ENCODE measurements at regions not wholly inside any gene's neighbourhood (a gene's known extent, or its start where the extent isn't known, plus 50 kb on each side); places are given as distances from the start of the nearest gene placed in this dataset.
"Not testable (repeated sequence)": the region's sequence is repeated elsewhere in the genome, so short reads cannot be mapped to it uniquely, and the experiment has no call there.

- H3K4me3 ChIP-seq (ENCODE audit: low read length in 2 of 2), result no peak overlapping the region
- no peak overlapping the region for H3K27ac Mint-ChIP-seq
- CTCF ChIA-PET (ENCODE audit: partially characterized antibody), result no interaction called here
- H3K27me3 ChIP-seq (ENCODE audit: insufficient read depth, low read length), result no peaks in the 10 kb centered on the region
- no peaks in the 10 kb centered on the region for H3K36me3 Mint-ChIP-seq
- no peak overlapping the region for H3K27ac ChIP-seq (ENCODE audit: low read depth, low read length)
- intact Hi-C loops (cut with micrococcal nuclease), result no loop called here
- H3K4me3 Mint-ChIP-seq, result no peak overlapping the region
- no peaks in the 10 kb centered on the region for H3K9me3 ChIP-seq (ENCODE audit: control insufficient read depth in 1 of 2, low read length in 2 of 2)
- POLR2A ChIA-PET (ENCODE audit: partially characterized antibody), result interaction anchor here (0.8 kb wide), 1 partner anchor 11 kb away, joined by 3 read pairs; no protein-coding TSS in a partner anchor
- peaks cover 0 to 5% (median 0%) of the 10 kb centered on the region in 8 donors for H3K9me3 Mint-ChIP-seq
- no peaks in the 10 kb centered on the region for H3K4me1 Mint-ChIP-seq
- H3K36me3 ChIP-seq (ENCODE audit: insufficient read depth, low read length), result no peaks in the 10 kb centered on the region
- DNase-seq, result no peak
- H3K27me3 Mint-ChIP-seq, result peaks cover 3 to 13% of the 10 kb centered on the region in 2 donors
- H3K4me1 ChIP-seq (ENCODE audit: insufficient read depth, low read length), result no peaks in the 10 kb centered on the region
These were observed 64.3 kb upstream of the TINAGL1 start for GRCh38 chr1:31511848-31512615.

GRCh38 chr1:31514117-31514516 lies 62.2 kb upstream of the TINAGL1 start:
- no peak overlapping the region for H3K27ac ChIP-seq (ENCODE audit: low read depth, low read length)
- Mint-ChIP-seq H3K9me3 (peaks cover 0 to 5% (median 0%) of the 10 kb centered on the region in 8 donors), H3K27ac (no peak overlapping the region), H3K27me3 (peaks cover 3 to 7% of the 10 kb centered on the region in 2 donors), H3K36me3 (no peaks in the 10 kb centered on the region), H3K4me3 (peak overlapping the region in 1 of 8 donors; percentile 26), H3K4me1 (no peaks in the 10 kb centered on the region)
- POLR2A ChIA-PET (ENCODE audit: partially characterized antibody), result no interaction called here
- no peaks in the 10 kb centered on the region for H3K27me3 ChIP-seq (ENCODE audit: insufficient read depth, low read length)
- H3K4me1 ChIP-seq (ENCODE audit: insufficient read depth, low read length), result no peaks in the 10 kb centered on the region
- no peak overlapping the region for H3K4me3 ChIP-seq (ENCODE audit: low read length in 2 of 2)
- CTCF ChIA-PET (ENCODE audit: partially characterized antibody), result interaction anchor here (0.6 kb wide), 1 partner anchor 1305 kb away, joined by 3 read pairs; no protein-coding TSS in a partner anchor
- intact Hi-C loops (cut with micrococcal nuclease), result no loop called here
- no peak for DNase-seq
- no peaks in the 10 kb centered on the region for H3K9me3 ChIP-seq (ENCODE audit: control insufficient read depth in 1 of 2, low read length in 2 of 2)
- no peaks in the 10 kb centered on the region for H3K36me3 ChIP-seq (ENCODE audit: insufficient read depth, low read length)

DNA sequence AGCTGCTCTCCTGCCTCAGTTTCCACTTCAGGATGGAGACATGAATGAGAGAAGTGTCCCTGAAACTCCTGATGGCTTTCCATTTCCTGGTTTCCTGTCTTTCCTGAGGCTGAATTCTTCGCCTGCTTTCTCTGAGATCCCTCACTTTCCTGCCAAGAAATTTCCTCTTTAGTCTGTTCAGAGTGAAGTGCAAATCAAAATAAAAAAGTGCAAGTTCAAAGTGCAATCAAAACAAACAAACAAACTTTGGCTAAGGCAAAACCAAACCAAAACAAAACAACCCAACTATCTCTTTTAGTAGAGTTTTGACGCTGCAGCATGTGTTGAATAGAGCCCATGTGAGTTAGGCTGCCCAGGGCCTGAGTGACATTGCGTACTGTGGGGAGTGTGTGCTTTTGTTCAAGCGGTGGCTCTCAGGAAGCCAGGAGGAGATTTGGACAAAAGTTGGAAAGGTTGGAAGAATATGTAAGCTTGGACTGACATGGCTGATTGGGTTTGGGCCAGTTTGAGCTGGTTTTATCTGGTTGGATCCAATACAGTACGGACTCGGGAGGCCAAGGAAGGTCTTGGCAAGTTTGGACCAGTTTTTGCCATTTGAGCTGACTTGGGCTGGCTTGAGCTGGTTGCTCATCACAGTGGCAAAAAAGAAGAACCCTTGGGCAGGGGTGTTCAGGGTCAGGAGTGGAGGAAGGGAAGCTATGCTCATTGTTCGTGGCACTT lies 61.1 kb upstream of the TINAGL1 start:
- H3K4me3 ChIP-seq (ENCODE audit: low read length in 2 of 2), result no peak overlapping the region
- Mint-ChIP-seq H3K27ac (peak overlapping the region in 1 of 7 donors; percentile 19), H3K27me3 (peaks cover 3 to 8% of the 10 kb centered on the region in 2 donors), H3K36me3 (no peaks in the 10 kb centered on the region), H3K9me3 (peaks cover 0 to 5% (median 1%) of the 10 kb centered on the region in 8 donors), H3K4me1 (no peaks in the 10 kb centered on the region), H3K4me3 (no peak overlapping the region)
- DNase-seq, result no peak
- no peaks in the 10 kb centered on the region for H3K9me3 ChIP-seq (ENCODE audit: control insufficient read depth in 1 of 2, low read length in 2 of 2)
- H3K4me1 ChIP-seq (ENCODE audit: insufficient read depth, low read length), result no peaks in the 10 kb centered on the region
- ChIA-PET POLR2A (ENCODE audit: partially characterized antibody) (no interaction called here), CTCF (ENCODE audit: partially characterized antibody) (no interaction called here)
- intact Hi-C loops (cut with micrococcal nuclease), result no loop called here
- no peak overlapping the region for H3K27ac ChIP-seq (ENCODE audit: low read depth, low read length)
- no peaks in the 10 kb centered on the region for H3K27me3 ChIP-seq (ENCODE audit: insufficient read depth, low read length)
- H3K36me3 ChIP-seq (ENCODE audit: insufficient read depth, low read length), result no peaks in the 10 kb centered on the region

DNA sequence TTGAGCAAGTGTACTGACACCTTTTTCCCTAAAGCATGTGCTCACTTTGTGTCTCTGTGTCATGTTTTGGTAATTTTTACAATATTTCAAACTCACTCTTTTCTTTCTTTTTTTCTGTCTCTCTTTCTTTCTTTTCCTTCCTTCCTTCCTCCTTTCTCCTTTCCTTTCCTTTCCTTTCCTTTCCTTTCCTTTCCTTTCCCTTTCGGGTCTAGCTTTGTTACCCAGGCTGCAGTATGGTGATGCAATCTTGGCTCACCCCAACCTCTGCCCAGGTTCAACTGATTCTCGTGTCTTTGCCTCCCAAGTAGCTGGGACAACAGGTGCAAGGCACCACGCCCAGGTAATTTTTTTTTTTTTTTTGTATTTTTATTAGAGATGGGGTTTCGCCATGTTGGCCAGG lies 60.4 kb upstream of the TINAGL1 start:
- Mint-ChIP-seq H3K36me3 (no peaks in the 10 kb centered on the region), H3K27ac (no peak overlapping the region), H3K9me3 (peaks cover 0 to 5% (median 4%) of the 10 kb centered on the region in 8 donors), H3K4me1 (no peaks in the 10 kb centered on the region), H3K27me3 (peaks cover 9 to 11% of the 10 kb centered on the region in 2 donors), H3K4me3 (no peak overlapping the region)
- ChIA-PET POLR2A (ENCODE audit: partially characterized antibody) (no interaction called here), CTCF (ENCODE audit: partially characterized antibody) (no interaction called here)
- Histone ChIP-seq H3K4me1 (ENCODE audit: insufficient read depth, low read length) (no peaks in the 10 kb centered on the region), H3K9me3 (ENCODE audit: control insufficient read depth in 1 of 2, low read length in 2 of 2) (no peaks in the 10 kb centered on the region), H3K4me3 (ENCODE audit: low read length in 2 of 2) (no peak overlapping the region), H3K27ac (ENCODE audit: low read depth, low read length) (no peak overlapping the region), H3K27me3 (ENCODE audit: insufficient read depth, low read length) (no peaks in the 10 kb centered on the region), H3K36me3 (ENCODE audit: insufficient read depth, low read length) (no peaks in the 10 kb centered on the region)
- intact Hi-C loops (cut with micrococcal nuclease), result no loop called here
- no peak for DNase-seq

DNA sequence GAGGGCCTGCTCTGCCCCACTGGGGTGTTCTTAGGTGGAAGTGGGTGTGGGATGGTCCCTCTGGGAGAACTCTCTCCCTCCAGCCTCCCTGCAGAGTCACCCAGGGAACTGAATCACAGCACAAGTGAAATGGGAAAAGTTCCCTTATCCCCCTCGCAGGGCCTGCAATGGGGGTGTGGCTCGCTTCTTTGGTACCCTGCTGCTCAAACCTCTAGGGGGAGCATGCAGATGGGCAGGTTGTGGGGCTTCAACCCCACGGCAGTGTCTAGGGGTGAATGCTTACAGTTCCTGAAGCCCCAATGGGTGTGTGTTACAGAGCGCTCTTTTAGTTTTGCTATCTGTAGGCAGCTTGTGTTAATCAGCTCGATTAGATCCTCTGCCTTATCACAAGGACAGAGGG lies 59.0 kb upstream of the TINAGL1 start:
- H3K4me3 Mint-ChIP-seq, result no peak overlapping the region
- ChIA-PET CTCF (ENCODE audit: partially characterized antibody) (no interaction called here), POLR2A (ENCODE audit: partially characterized antibody) (no interaction called here)
- Histone ChIP-seq H3K27me3 (ENCODE audit: insufficient read depth, low read length) (no peaks in the 10 kb centered on the region), H3K36me3 (ENCODE audit: insufficient read depth, low read length) (no peaks in the 10 kb centered on the region), H3K27ac (ENCODE audit: low read depth, low read length) (no peak overlapping the region), H3K4me1 (ENCODE audit: insufficient read depth, low read length) (no peaks in the 10 kb centered on the region), H3K4me3 (ENCODE audit: low read length in 2 of 2) (no peak overlapping the region), H3K9me3 (ENCODE audit: control insufficient read depth in 1 of 2, low read length in 2 of 2) (no peaks in the 10 kb centered on the region)
- H3K9me3 Mint-ChIP-seq, result peaks cover 0 to 5% (median 3%) of the 10 kb centered on the region in 8 donors
- H3K27ac Mint-ChIP-seq, result no peak overlapping the region
- H3K4me1 Mint-ChIP-seq, result no peaks in the 10 kb centered on the region
- intact Hi-C loops (cut with micrococcal nuclease), result no loop called here
- H3K36me3 Mint-ChIP-seq, result no peaks in the 10 kb centered on the region
- no peak for DNase-seq
- peaks cover 7 to 9% of the 10 kb centered on the region in 2 donors for H3K27me3 Mint-ChIP-seq

DNA sequence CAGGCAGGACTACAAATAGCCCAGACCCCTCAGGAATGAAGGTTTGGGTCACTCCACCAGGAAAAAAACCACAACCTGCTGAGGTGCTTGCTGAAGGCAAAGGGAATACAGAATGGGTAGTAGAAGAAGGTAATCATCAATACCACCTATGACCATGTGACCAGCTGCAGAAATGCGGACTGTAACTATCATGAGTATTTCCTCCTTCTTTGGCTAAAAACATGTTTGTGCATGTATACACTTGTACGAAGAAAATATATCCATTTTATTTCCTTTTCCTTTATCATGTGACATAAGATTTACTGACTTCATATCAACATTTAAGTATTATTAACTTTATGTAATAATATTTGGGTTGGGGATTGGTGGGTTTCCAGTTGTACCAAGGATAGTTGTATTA lies 58.3 kb upstream of the TINAGL1 start:
- H3K27me3 Mint-ChIP-seq; POLR2A ChIA-PET (ENCODE audit: partially characterized antibody); H3K9me3 Mint-ChIP-seq; CTCF ChIA-PET (ENCODE audit: partially characterized antibody); H3K27me3 ChIP-seq (ENCODE audit: insufficient read depth, low read length); intact Hi-C loops (cut with micrococcal nuclease); H3K27ac ChIP-seq (ENCODE audit: low read depth, low read length); DNase-seq; H3K36me3 ChIP-seq (ENCODE audit: insufficient read depth, low read length); H3K9me3 ChIP-seq (ENCODE audit: control insufficient read depth in 1 of 2, low read length in 2 of 2); H3K4me1 Mint-ChIP-seq; H3K4me3 ChIP-seq (ENCODE audit: low read length in 2 of 2); H3K4me1 ChIP-seq (ENCODE audit: insufficient read depth, low read length); H3K36me3 Mint-ChIP-seq; H3K4me3 Mint-ChIP-seq; H3K27ac Mint-ChIP-seq: not testable (repeated sequence)

GRCh38 chr1:31521761-31522555 lies 54.4 kb upstream of the TINAGL1 start:
- Histone ChIP-seq H3K4me3 (ENCODE audit: low read length in 2 of 2) (no peak overlapping the region), H3K9me3 (ENCODE audit: control insufficient read depth in 1 of 2, low read length in 2 of 2) (no peaks in the 10 kb centered on the region), H3K36me3 (ENCODE audit: insufficient read depth, low read length) (no peaks in the 10 kb centered on the region), H3K27me3 (ENCODE audit: insufficient read depth, low read length) (no peaks in the 10 kb centered on the region), H3K27ac (ENCODE audit: low read depth, low read length) (no peak overlapping the region), H3K4me1 (ENCODE audit: insufficient read depth, low read length) (no peaks in the 10 kb centered on the region)
- Mint-ChIP-seq H3K4me3 (no peak overlapping the region), H3K9me3 (peaks cover 0 to 5% (median 1%) of the 10 kb centered on the region in 8 donors), H3K4me1 (no peaks in the 10 kb centered on the region), H3K27ac (no peak overlapping the region), H3K36me3 (no peaks in the 10 kb centered on the region), H3K27me3 (peaks cover 11 to 12% of the 10 kb centered on the region in 2 donors)
- CTCF ChIA-PET (ENCODE audit: partially characterized antibody), result no interaction called here
- POLR2A ChIA-PET (ENCODE audit: partially characterized antibody), result interaction anchor here (0.6 kb wide), 1 partner anchor 9 kb away, joined by 3 read pairs; no protein-coding TSS in a partner anchor
- intact Hi-C loops (cut with micrococcal nuclease), result no loop called here
- no peak for DNase-seq

Measured in CD4-positive, alpha-beta memory T cell (primary cell).